Stimulated activated CD4-positive, alpha-beta T cell treated with anti-CD3 and anti-CD28 coated beads, Interleukin-12 subunit alpha, Interleukin-12 subunit beta, amount 100 ng/mL, for 48 hours (primary cell): ENCODE measurements at regions not wholly inside any gene's neighbourhood (a gene's known extent, or its start where the extent isn't known, plus 50 kb on each side); places are given as distances from the start of the nearest gene placed in this dataset.
"Not testable (repeated sequence)": the region's sequence is repeated elsewhere in the genome, so short reads cannot be mapped to it uniquely, and the experiment has no call there.

Experiments
- DNase-seq, 3 donors: peaks; one replicate each; pipeline ENCODE4 v3.0.0-alpha.2; 2020; ENCODE audit warnings: low read depth in 2 of 3, low spot score in 1 of 3

- DNase-seq: not testable (repeated sequence)
Observed at GRCh38 chr6:121685806-121686205, 250.4 kb downstream of the GJA1 start.

- no peak for DNase-seq
Observed at GRCh38 chr6:121686611-121687023, 251.2 kb downstream of the GJA1 start.

DNA sequence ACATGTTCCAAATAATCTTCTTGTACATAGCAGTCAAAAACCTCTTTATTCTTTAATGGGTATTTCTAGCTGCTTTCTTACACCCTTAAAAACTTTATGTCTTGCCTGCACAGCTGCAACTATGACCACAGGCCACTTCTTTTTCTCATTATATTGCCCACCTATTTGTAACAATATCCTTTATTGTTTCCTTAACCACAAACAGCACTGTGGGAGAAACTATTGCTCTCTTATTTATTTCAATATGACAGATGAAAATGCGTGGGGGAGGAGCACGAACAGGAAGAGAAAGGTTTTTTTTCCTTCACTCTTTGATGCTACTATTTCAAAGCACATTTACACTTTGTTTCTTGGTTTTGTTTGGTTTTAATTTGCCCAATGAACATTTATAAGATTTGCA, 253.5 kb downstream of the GJA1 start:
- no peak for DNase-seq

GRCh38 chr6:121691126-121691551, 255.7 kb downstream of the GJA1 start:
- no peak for DNase-seq

DNA sequence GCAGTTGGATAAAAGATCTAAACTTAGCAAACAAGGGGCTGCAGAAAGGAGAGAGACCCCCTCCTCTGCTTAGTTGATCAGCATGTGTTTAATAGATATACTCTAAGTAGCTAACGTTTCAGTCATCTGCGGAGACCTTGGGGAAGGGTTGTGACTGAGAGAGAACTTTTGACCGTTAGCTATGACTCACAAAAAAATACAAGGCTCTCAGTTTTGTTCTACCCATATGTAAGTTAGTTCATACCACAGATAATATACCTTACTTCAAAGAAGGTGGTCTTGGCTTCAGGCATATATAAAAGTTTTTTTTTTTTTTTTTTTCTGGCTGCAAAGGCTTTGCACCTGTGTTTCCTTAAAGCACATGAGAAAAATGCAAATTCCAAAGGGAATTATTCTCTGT, 258.9 kb downstream of the GJA1 start:
- no peak for DNase-seq

DNA sequence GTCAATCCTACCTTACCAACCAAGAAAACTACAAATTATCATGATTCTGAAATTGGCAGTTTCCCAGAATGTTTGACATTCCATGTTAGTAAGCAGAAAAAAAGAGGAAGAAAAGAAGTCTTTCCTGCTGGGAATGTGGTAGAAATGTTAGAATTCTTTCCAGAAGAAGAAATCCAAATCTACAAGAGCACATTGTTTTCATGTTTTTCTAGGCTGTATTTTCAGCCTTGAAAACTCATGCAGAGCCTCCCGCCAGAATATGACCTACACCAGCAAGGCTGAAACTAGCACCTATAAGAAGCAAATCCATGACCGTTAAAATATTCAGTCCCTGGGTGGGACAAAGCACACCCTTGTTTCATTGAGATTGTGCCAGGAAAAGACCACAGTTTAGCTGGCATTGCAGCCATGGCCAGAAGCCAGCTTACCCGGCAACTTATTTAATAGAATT, 259.4 kb downstream of the GJA1 start:
- no peak for DNase-seq

GRCh38 chr6:121695329-121695728, 259.9 kb downstream of the GJA1 start:
- DNase-seq: no peak

DNA sequence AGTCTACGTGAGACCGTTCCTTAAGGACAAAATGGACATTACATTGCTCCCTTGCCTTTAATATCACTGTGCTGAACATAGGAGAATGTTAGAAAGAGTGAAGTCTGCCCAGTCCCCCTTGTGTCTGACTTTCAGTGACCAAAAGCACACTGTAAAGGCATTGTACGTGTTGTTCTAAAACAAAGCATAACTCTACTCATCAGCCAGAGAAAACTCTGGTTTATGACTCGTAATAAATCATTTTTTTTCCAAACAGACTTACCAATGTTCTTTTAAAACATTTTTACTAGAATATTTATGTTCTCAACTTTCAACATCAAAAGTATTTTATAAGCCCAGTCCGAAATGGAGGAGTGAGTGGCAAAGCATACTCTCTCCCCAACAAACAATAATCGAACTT, 262.5 kb downstream of the GJA1 start:
- DNase-seq: no peak

DNA sequence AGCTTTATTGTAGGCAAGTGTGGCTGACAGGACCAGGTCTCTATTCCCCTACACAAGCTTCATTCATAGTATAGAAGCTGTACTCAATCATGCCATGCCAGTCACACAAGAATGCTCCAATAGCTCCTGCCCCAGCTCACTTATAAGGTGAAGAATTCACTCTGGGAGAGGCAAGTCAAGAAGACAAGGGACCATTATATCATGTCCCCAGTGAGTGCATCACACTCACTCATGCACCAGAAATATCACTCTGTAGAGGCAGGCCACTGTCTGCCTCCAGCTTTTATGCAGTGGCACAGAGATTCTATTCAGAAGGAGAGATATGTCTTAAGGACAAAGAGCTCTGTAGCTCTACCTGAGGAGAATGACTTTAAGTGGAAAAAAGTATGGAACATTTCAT, 263.2 kb downstream of the GJA1 start:
- no peak for DNase-seq

DNA sequence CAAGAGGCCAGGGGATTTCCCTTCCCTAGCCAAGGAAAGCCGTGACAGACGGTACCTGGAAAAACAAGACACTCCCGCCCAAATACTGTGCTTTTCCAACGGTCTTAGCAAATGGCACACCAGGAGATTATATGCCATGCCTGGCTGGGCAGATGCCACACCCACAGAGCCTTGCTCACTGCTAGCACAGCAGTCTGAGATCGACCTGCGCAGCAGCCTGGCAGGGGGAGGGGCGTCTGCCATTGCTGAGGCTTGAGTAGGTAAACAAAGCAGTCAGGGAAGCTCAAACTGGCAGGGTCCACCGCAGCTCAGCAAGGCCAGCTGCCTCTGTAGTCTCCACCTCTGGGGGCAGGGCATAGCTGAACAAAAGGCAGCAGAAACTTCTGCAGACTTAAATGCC, 267.7 kb downstream of the GJA1 start:
- DNase-seq: not testable (repeated sequence)

GRCh38 chr6:121711472-121711871, 276.0 kb downstream of the GJA1 start:
- DNase-seq: no peak

DNA sequence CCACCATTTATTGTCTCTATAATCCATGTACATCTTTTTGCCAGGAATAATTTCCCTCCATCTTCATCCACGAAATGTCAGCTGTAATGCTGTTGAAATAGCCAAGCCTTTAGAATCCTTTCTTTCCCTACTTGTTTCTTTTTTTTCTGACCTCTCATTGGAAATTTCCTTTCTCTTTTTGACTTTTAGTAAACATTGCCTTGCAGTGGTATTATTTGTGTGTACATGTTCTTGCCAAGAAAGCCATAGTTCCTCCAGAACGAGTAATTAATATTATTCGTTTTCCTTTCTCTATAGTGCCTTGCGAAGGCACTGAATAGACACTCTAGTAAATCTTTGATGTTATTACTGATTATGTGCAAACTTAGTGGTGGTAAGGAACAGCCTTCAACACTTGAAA, 282.2 kb downstream of the GJA1 start:
- DNase-seq: no peak

- not testable (repeated sequence) for DNase-seq
Observed at GRCh38 chr6:121720867-121721266, 285.4 kb downstream of the GJA1 start.

DNA sequence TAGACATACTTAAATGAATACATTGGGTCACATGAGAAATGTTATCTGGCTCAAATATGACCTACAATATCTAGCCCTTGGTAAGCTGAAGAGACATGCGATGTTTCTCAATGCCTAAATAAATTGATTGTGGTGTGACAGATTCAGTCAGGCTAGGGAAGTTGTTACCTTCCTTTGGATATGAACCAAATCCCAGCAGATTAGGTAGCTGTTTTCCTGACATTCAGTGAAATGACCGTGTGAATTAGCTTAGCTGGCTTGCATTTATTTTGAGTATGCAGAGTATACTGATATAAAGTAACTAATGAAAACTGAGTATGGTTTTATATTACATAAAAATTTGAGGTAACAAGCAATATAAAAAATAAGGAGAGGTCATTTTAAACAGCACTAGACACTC, 288.2 kb downstream of the GJA1 start:
- DNase-seq: no peak

- no peak for DNase-seq
Observed at GRCh38 chr6:121724576-121724975, 289.1 kb downstream of the GJA1 start.

DNA sequence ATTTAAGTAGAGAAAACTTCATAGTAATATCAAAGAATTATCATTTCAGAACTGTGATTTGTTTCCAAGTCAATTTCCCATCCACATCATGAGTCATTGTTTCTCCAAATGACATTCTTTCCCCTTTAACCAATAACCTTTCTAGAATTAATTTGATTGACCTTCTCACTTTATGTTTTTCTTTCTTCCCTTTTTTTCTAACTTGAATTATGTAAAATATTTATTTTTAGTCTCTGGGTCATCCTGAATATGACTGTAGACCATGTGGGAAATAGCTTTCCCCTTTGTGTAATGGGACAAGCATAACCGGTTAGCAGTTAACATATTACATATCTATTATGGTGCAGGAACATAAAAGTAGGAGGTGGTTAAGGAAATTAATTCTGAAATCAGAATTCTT, 291.1 kb downstream of the GJA1 start:
- DNase-seq: no peak

- no peak for DNase-seq
Observed at GRCh38 chr6:121730616-121731015, 295.2 kb downstream of the GJA1 start.

- no peak for DNase-seq
Observed at GRCh38 chr6:121731381-121731780, 295.9 kb downstream of the GJA1 start.

DNA sequence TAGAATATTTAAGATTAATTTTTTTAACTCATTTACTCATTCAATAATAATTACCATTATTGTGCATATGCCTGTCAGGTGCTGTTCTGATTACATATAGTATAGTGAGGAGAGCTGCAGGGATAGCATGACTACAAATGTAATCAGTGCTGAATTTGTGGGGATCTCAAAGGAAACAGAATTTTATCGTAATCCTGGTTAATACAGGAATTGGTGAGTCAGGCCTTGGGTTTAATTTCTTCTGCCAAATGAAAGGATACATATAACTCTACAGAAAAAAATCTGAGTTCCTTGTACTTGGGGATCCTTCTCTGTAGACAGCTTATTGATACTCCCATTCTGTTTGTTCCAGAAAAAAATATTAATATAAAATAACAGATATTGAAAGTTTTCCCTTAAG, 297.2 kb downstream of the GJA1 start:
- no peak for DNase-seq

GRCh38 chr6:121733234-121733633, 297.8 kb downstream of the GJA1 start:
- DNase-seq: no peak

DNA sequence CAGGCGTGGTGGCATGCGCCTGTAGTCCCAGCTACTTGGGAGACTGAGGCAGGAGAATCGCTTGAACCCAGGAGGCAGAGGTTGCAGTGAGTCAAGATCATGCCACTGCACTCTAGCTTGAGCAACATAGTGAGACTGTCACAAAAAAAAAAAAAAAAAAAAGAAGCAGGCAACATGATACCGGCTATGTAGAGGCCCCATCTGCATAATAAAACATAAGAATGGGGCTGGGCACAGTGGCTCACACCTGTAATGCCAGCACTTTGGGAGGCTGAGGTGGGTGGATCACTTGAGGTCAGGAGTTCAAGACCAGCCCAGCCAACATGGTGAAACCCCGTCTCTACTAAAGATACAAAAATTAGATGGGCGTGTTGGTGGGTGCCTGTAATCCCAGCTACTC, 304.7 kb downstream of the GJA1 start:
- DNase-seq: not testable (repeated sequence)

DNA sequence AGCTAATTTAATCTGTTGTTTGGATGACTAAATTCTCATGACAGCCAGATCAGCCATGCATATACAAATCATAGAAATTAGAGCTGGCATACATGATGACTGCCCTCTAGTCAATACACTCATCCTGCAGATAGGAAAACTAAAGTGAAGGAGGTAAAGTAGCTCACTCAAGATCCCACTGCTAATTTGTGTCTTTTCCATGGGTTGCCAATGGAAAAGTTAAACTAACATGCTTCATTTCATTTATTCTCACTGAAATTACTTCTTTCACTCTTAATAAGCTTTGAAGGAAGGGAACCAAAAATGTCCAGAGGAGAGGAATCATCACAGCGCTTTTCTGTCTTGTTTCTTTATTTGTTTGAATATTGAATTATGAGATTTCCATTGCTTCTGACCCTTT, 308.2 kb downstream of the GJA1 start:
- no peak for DNase-seq

DNA sequence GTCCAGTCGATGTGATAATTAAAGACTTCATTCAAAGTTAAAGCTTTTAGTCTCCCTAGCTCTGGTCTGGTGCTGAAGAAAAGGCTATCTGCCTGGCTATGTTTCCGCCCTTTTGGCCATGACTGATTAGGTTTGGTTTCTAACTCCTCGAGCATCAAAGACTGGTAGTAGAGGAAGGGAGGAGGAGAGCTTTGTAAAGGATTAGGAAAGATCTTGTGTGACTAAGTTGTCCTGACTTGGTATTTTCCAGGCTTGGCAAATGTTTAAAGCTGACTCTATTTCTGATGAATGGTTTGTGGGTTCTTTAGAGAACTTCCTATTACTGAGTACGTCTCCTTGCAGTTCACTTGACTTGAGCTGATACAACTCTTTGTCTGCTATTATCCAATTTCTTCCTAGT, 312.9 kb downstream of the GJA1 start:
- no peak for DNase-seq

DNA sequence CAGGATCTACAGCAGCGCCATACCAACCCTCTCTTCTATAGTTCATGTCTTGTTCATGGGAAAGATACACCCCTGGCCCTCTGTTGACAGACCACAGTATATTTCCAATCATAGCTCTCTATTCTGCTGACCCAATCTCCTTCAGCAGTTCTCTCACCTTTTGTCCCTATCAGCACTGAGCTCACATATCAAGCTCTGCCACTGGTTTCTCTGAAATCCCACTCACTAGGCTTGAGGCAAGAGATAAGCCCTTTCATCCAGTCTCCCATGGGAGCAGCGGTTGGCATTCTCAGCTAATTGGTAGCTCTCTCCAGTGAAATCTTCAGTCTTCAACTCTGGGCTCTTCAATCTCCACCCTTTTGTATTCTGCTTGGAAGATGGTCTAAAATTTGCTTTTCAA, 313.4 kb downstream of the GJA1 start:
- no peak for DNase-seq
